GM18907 (cell line): ENCODE measurements at regions not wholly inside any gene's neighbourhood (a gene's known extent, or its start where the extent isn't known, plus 50 kb on each side); places are given as distances from the start of the nearest gene placed in this dataset.

ENCODE experiments used
- ATAC-seq: cut with Tn5 transposase; IDR thresholded peaks from one replicate; pipeline ENCODE4 v1.9.1; 2021; ENCODE audit warnings: mild to moderate bottlenecking, moderate library complexity; ENCODE audit not compliant: unreplicated experiment

GRCh38 chr5:73375191-73375545 is 73.4 kb downstream of the FOXD1 start:
- no peak for ATAC-seq

- no peak for ATAC-seq
Observed at GRCh38 chr5:73374520-73375190, 73.9 kb downstream of the FOXD1 start.

GRCh38 chr5:73373814-73374510 is 74.6 kb downstream of the FOXD1 start:
- ATAC-seq: no peak

- ATAC-seq: no peak
Observed at GRCh38 chr5:73370640-73371583, 77.7 kb downstream of the FOXD1 start.

GRCh38 chr5:73370095-73370494 is 78.5 kb downstream of the FOXD1 start:
- ATAC-seq: no peak

GRCh38 chr5:73369278-73369677 is 79.3 kb downstream of the FOXD1 start:
- no peak for ATAC-seq

- no peak for ATAC-seq
Observed at GRCh38 chr5:73367650-73368049, 80.9 kb downstream of the FOXD1 start.

- ATAC-seq: no peak
Observed at GRCh38 chr5:73365990-73366667, 82.4 kb downstream of the FOXD1 start.

- no peak for ATAC-seq
Observed at GRCh38 chr5:73365301-73365853, 83.2 kb downstream of the FOXD1 start.

- no peak for ATAC-seq
Observed at GRCh38 chr5:73363911-73364730, 84.5 kb downstream of the FOXD1 start.

GRCh38 chr5:73359395-73359794 is 89.2 kb downstream of the FOXD1 start:
- ATAC-seq: no peak

GRCh38 chr5:73358366-73358765 is 90.2 kb downstream of the FOXD1 start:
- ATAC-seq: no peak

GRCh38 chr5:73357576-73357975 is 91.0 kb downstream of the FOXD1 start:
- no peak for ATAC-seq

GRCh38 chr5:73355108-73355507 is 93.5 kb downstream of the FOXD1 start:
- ATAC-seq: no peak

- ATAC-seq: no peak
Observed at GRCh38 chr5:73354406-73354805, 94.2 kb downstream of the FOXD1 start.

- ATAC-seq: no peak
Observed at GRCh38 chr5:73352649-73353230, 95.8 kb downstream of the FOXD1 start.

GRCh38 chr5:73352243-73352642 is 96.3 kb downstream of the FOXD1 start:
- ATAC-seq: no peak

- ATAC-seq: no peak
Observed at GRCh38 chr5:73351593-73351992, 97.0 kb downstream of the FOXD1 start.

- ATAC-seq: no peak
Observed at GRCh38 chr5:73346878-73347408, 101.6 kb downstream of the FOXD1 start.
